ENCODE measurements at regions not wholly inside any gene's neighbourhood (a gene's known extent, or its start where the extent isn't known, plus 50 kb on each side); places are given as distances from the start of the nearest gene placed in this dataset.

DNA sequence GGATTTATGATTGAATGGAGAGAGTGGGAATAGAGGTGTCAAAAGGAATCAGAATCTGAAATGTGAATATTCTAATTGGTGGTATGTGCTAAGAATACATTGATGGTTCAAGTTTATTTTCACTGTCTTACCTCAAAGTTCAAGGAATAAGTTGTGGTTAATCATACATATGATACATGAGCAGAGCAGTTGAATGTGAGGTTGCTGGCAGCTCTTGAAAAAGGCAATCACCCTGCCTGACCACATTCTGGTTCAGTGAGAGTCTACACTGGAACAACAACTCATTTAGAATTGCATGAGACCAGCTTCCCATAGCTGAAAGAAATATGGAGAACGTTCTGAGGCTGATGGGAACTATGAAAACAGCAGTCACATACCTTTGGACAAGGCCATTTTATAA, 68.3 kb upstream of the ARHGAP29 start:
- TF ChIP-seq POLR2AphosphoS5 (IDR thresholded peaks at IDR 0.05) = no peak
- TF ChIP-seq, protein P1, sequence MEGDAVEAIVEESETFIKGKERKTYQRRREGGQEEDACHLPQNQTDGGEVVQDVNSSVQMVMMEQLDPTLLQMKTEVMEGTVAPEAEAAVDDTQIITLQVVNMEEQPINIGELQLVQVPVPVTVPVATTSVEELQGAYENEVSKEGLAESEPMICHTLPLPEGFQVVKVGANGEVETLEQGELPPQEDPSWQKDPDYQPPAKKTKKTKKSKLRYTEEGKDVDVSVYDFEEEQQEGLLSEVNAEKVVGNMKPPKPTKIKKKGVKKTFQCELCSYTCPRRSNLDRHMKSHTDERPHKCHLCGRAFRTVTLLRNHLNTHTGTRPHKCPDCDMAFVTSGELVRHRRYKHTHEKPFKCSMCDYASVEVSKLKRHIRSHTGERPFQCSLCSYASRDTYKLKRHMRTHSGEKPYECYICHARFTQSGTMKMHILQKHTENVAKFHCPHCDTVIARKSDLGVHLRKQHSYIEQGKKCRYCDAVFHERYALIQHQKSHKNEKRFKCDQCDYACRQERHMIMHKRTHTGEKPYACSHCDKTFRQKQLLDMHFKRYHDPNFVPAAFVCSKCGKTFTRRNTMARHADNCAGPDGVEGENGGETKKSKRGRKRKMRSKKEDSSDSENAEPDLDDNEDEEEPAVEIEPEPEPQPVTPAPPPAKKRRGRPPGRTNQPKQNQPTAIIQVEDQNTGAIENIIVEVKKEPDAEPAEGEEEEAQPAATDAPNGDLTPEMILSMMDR (IDR thresholded peaks at IDR 0.05) = no peak

All from suprapubic skin (tissue), 3 donors.